ENCODE measurements at regions not wholly inside any gene's neighbourhood (a gene's known extent, or its start where the extent isn't known, plus 50 kb on each side); places are given as distances from the start of the nearest gene placed in this dataset.

DNA sequence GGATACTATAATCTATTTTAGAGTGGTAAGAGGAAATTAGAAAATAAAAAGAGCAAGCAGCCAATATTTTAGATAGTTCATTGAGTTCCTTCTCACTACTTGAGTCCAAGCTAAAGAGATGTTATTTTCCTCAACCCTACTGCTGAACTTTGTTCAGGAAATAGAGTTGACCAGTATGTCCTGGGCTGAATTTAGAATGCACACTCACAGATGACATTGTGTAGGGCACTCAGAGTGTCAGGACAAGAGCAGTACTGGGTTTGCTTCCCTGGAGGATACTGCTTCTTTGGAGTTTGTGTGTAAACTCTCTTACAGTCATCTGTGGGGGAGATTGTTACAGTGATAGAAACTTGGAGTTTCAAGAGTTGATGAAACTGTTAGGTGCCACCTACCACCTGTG is 80.0 kb upstream of the AGBL1 start:
- H3K9me3 Mint-ChIP-seq = no peaks in the 10 kb centered on the region
- peaks cover 10% of the 10 kb centered on the region for H3K4me1 Mint-ChIP-seq
- H3K27ac Mint-ChIP-seq = no peak overlapping the region
- no peak overlapping the region for H3K4me3 Mint-ChIP-seq
- DNase-seq = no peak
- peaks cover 5% of the 10 kb centered on the region for H3K27me3 Mint-ChIP-seq (ENCODE audit: low read depth, poor library complexity)
- H3K36me3 Mint-ChIP-seq (ENCODE audit: low read depth) = no peaks in the 10 kb centered on the region
- TF ChIP-seq, protein P1, sequence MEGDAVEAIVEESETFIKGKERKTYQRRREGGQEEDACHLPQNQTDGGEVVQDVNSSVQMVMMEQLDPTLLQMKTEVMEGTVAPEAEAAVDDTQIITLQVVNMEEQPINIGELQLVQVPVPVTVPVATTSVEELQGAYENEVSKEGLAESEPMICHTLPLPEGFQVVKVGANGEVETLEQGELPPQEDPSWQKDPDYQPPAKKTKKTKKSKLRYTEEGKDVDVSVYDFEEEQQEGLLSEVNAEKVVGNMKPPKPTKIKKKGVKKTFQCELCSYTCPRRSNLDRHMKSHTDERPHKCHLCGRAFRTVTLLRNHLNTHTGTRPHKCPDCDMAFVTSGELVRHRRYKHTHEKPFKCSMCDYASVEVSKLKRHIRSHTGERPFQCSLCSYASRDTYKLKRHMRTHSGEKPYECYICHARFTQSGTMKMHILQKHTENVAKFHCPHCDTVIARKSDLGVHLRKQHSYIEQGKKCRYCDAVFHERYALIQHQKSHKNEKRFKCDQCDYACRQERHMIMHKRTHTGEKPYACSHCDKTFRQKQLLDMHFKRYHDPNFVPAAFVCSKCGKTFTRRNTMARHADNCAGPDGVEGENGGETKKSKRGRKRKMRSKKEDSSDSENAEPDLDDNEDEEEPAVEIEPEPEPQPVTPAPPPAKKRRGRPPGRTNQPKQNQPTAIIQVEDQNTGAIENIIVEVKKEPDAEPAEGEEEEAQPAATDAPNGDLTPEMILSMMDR (IDR thresholded peaks at IDR 0.05) = no peak

DNA sequence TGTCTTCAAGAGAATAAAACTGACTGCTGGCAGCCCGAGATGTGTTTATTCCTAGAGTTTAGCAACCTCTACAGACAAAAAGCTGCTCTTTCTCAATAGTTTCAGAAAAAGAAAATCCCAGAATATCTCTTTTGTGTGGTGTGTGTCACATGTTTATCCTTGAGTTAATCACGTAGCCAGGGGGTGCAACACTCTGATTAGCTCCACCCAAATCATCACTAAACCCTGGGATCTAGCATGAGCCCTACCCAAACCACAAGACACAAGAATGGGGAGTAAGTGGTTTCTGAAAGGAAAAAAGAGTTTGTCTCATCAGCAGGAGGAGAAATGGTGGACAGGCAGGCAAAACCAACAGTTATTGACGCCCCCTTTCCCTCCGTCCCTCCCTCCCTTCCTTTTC is 78.5 kb upstream of the AGBL1 start:
- TF ChIP-seq, protein P1 (IDR thresholded peaks at IDR 0.05) = no peak
- Mint-ChIP-seq H3K27ac (no peak overlapping the region), H3K9me3 (no peaks in the 10 kb centered on the region), H3K4me1 (peaks cover 10% of the 10 kb centered on the region), H3K36me3 (ENCODE audit: low read depth) (no peaks in the 10 kb centered on the region), H3K4me3 (no peak overlapping the region), H3K27me3 (ENCODE audit: low read depth, poor library complexity) (peaks cover 5% of the 10 kb centered on the region)
- DNase-seq = no peak

DNA sequence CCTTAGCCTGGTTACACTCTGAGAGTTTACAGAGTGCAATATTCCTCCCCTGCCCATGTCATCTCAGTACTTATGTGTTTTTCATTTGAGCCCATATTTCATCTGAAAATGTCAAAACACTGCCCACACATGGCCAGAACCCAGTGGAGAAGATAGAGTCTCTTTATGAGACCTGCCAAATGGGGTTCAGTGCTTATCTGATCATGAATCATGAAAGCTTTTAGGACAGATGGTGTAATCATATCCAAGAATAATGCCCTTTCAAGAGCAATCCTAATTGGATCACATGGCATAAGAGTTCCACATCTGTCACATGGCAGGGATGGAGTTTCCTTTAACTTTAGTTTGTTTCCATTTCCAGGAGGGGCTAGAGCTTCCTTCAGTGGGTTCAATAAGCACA is 77.2 kb upstream of the AGBL1 start:
- TF ChIP-seq, protein P1 (IDR thresholded peaks at IDR 0.05) = no peak
- H3K27me3 Mint-ChIP-seq (ENCODE audit: low read depth, poor library complexity) = peaks cover 5% of the 10 kb centered on the region
- no peak for DNase-seq
- H3K9me3 Mint-ChIP-seq = no peaks in the 10 kb centered on the region
- no peak overlapping the region for H3K4me3 Mint-ChIP-seq
- no peak overlapping the region for H3K27ac Mint-ChIP-seq
- H3K36me3 Mint-ChIP-seq (ENCODE audit: low read depth) = no peaks in the 10 kb centered on the region
- peaks cover 4% of the 10 kb centered on the region for H3K4me1 Mint-ChIP-seq

DNA sequence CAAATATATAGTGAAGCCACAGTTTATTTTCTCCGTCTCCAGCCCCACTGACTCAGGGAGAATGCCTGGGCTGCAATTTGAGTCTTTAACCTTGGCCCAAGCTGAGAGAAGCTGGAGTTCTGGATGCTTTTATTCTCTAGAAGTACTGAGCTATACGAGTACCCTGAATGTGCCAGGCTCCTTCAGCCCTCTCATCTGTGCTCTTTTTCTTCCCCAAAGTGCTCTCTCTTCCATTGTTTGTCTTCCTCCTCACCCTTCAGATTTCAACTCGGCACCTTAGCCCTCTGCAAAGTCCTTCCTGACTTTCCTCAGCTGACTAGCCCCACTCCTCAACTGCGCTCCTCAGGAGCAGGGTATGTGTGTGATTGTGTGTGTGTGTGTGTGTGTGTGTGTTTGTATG is 75.6 kb upstream of the AGBL1 start:
- TF ChIP-seq, protein P1 (IDR thresholded peaks at IDR 0.05) = no peak
- H3K27ac Mint-ChIP-seq = no peak overlapping the region
- no peaks in the 10 kb centered on the region for H3K36me3 Mint-ChIP-seq (ENCODE audit: low read depth)
- no peak overlapping the region for H3K4me3 Mint-ChIP-seq
- H3K4me1 Mint-ChIP-seq = no peaks in the 10 kb centered on the region
- H3K27me3 Mint-ChIP-seq (ENCODE audit: low read depth, poor library complexity) = peaks cover 9% of the 10 kb centered on the region
- H3K9me3 Mint-ChIP-seq = no peaks in the 10 kb centered on the region
- DNase-seq = no peak

DNA sequence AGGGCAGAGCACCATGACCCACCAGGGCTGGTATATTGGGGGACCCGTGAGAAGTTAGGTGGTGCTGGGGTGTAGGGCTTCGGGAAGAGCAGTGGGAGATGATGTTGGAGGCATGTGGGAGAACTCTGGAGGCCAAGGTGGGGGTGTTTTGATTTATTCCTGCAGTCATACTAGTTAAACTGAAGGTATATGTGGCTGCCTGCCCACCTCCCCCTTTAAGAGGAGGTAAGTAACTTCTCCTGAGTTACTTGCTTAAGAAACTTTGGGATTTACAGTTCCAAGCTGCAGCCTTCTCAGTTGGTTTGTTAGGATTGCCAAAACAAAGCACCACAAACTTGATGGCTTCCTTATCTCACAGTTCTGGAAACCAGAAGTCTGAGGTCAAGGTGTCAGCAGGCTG is 73.1 kb upstream of the AGBL1 start:
- no peak for DNase-seq
- no peak overlapping the region for H3K4me3 Mint-ChIP-seq
- H3K27me3 Mint-ChIP-seq (ENCODE audit: low read depth, poor library complexity) = peaks cover 4% of the 10 kb centered on the region
- H3K9me3 Mint-ChIP-seq = no peaks in the 10 kb centered on the region
- H3K27ac Mint-ChIP-seq = peak overlapping the region; percentile 56
- no peaks in the 10 kb centered on the region for H3K36me3 Mint-ChIP-seq (ENCODE audit: low read depth)
- TF ChIP-seq, protein P1 (IDR thresholded peaks at IDR 0.05) = no peak
- no peaks in the 10 kb centered on the region for H3K4me1 Mint-ChIP-seq

- Mint-ChIP-seq H3K4me3 (no peak overlapping the region), H3K36me3 (ENCODE audit: low read depth) (no peaks in the 10 kb centered on the region), H3K27me3 (ENCODE audit: low read depth, poor library complexity) (peaks cover 8% of the 10 kb centered on the region), H3K4me1 (peaks cover 8% of the 10 kb centered on the region), H3K27ac (no peak overlapping the region), H3K9me3 (no peaks in the 10 kb centered on the region)
- DNase-seq = no peak
- TF ChIP-seq, protein P1 (IDR thresholded peaks at IDR 0.05) = no peak
These were observed 69.9 kb upstream of the AGBL1 start for GRCh38 chr15:86009727-86010126.
